HK-2 (cell line): ENCODE measurements at regions not wholly inside any gene's neighbourhood (a gene's known extent, or its start where the extent isn't known, plus 50 kb on each side); places are given as distances from the start of the nearest gene placed in this dataset.

Experiments
- DNase-seq: peaks from one replicate; pipeline ENCODE4 v3.0.0-alpha.2; 2018; ENCODE audit not compliant: unreplicated experiment

DNA sequence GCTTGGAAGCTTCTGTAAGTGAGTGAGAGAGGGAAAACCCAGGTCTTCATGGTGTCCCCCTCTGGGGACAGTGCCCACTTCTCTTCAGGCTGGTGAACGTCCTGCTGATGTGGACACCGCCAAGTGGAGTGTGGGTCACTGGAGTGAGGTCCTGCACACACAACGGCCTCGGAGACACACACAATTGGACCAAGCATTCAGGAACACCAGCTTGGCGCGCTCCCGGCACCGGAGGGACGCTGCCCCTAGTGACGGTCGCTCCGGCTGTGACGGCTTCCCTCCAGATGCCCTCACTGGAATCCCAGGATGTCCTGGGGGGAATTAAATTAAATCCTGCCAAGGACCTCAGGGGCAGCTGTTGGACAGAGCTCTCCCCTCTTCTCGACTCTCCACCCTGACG, 123.1 kb downstream of the ZNF664 start:
- DNase-seq, result no peak

DNA sequence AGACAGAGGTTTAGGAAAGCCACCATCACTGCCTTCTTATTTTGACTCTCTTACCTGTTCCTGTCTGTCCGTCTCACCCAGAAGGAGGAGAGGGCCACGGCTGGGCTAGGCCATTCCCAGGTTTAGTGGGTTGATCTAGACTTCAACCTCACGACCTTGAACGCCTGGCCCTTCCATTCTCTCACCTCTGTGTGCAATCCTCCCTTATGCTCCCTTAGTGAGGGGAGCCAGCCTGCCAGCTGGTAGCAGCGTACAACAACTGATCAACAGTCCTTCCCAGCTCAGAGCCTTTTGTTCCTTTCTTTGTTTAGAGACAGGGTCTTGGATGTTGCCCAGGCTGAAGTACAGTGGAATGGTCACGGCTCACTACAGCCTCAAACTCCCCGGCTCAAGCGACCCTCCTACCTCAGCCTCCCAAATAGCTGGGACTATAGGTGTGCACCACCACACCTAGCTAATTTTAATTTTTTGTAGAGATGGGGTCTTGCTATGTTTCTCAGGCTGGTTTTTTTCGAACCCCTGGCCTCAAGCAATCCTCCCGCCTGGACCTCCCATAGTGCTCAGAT, 123.9 kb downstream of the ZNF664 start:
- DNase-seq, result no peak

GRCh38 chr12:124097701-124098100, 124.7 kb downstream of the ZNF664 start:
- DNase-seq, result no peak

GRCh38 chr12:124098101-124098757, 125.2 kb downstream of the ZNF664 start:
- DNase-seq, result no peak

DNA sequence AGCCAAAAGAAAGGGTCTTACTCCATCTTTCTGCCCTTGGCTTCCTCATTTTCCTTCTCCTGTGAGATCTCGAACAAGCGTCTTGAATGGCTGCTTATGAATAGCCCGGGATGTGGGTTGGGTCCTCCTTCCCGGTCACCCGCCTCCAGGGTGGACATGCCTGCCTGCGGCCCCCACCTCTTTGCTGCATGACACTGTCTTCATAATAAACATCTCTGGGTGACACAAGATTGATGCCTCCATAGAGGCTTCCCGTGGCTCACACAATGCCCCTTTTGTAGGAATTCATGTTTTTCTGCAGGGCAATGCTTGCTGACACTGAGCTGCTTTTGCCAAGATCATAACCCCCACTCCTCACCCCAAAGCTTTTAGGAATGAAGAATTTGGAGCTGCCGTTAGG, 125.9 kb downstream of the ZNF664 start:
- DNase-seq, result no peak

DNA sequence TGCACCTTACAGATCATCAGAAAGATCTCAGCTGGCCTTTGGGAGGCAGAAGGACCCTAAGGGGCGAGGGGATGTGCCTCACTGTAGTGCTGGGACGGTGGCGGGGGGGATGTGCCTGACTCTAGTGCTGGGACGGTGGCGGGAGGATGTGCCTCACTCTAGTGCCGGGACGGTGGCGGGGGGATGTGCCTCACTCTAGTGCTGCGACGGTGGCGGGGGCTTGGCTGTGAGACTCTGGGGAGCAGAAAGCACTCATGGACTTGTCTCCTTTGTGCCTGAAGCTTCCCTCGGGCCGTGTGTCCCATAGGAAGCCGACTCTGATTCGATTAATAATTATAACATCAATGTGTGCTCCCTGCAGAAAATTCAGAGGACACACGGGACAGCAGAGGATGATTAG, 126.6 kb downstream of the ZNF664 start:
- DNase-seq, result no peak

GRCh38 chr12:124100572-124101178, 127.7 kb downstream of the ZNF664 start:
- no peak for DNase-seq

- DNase-seq, result no peak
Observed at GRCh38 chr12:124105546-124105945, 132.5 kb downstream of the ZNF664 start.

GRCh38 chr12:124107351-124107750, 134.3 kb downstream of the ZNF664 start:
- no peak for DNase-seq

GRCh38 chr12:124109760-124110159, 136.7 kb downstream of the ZNF664 start:
- no peak for DNase-seq

DNA sequence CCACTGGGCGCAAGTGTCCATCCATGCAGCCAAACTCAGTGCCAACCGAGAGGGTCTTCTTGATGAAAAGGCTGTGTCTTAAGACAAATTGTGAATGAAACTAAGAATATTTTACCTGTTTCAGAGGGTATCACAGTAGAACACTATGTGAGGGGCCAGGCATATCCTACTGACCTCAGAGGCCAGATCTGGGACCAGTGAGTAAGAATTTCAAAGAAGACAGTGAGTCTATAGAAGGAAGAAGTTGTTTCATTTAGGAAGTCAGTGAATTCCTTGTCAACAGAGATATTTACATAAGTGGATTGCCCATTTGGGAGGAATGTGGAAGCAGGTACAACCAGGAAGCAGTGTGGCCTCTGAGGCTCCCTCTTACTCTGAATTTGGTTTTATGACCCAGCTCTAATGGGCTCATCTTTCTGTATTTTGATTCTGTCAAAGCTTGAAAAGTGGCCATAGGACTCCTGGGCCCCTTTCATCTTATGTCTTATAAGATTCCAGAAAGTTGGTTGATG, 137.4 kb downstream of the ZNF664 start:
- no peak for DNase-seq

GRCh38 chr12:124111006-124111405, 138.0 kb downstream of the ZNF664 start:
- no peak for DNase-seq

DNA sequence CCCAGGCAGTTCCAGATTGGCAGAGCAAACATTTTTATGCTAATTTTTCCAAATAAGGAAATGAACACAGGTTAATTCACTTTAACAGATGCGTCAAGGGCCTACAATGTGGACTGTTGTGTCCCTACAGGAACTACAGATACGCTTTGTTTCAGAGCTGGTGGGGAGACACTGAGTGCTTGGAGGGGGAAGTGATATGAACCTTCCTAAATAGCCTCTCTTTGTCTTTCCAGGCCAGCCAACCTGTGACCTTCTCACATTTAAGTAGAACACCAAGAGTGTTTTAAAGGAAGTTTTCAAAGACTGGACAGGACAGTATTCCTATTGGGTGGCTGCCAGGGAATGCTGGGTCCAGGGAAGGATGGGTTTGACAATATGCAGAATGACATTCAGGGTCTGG, 141.3 kb downstream of the ZNF664 start:
- DNase-seq, result no peak

GRCh38 chr12:124115496-124115895, 142.5 kb downstream of the ZNF664 start:
- DNase-seq, result no peak

- DNase-seq, result no peak
Observed at GRCh38 chr12:124115976-124116690, 143.1 kb downstream of the ZNF664 start.

DNA sequence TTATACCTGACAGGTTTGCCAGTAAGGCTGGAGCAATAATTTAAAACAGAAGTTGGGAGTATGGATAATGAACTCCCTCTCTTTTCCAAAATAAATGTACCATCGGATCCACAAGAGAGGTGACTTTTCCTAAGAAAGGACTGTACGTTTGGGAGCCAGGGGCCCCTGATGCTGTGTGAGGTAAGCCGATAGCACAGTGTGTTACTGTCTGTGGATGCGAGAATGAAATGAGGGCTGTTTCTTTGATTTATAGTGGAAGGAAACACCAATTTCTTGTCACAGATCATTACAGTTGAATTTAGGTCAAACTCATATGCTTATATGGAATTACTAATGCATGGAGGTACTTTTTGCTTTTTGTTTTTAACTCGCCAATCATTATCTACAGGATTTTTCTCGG, 147.7 kb downstream of the ZNF664 start:
- DNase-seq, result no peak

GRCh38 chr12:124122722-124123121, 149.7 kb downstream of the ZNF664 start:
- DNase-seq, result no peak

- DNase-seq, result no peak
Observed at GRCh38 chr12:124123296-124124000, 150.4 kb downstream of the ZNF664 start.

- peak; percentile 19 for DNase-seq
Observed at GRCh38 chr12:124125203-124125871, 152.3 kb downstream of the ZNF664 start.

GRCh38 chr12:124126950-124127655, 154.1 kb downstream of the ZNF664 start:
- no peak for DNase-seq

- no peak for DNase-seq
Observed at GRCh38 chr12:124129132-124129531, 156.1 kb downstream of the ZNF664 start.
